HG03575 (cell line): ENCODE measurements at regions not wholly inside any gene's neighbourhood (a gene's known extent, or its start where the extent isn't known, plus 50 kb on each side); places are given as distances from the start of the nearest gene placed in this dataset.

Experiments
- ATAC-seq: cut with Tn5 transposase; IDR thresholded peaks from one replicate; pipeline ENCODE4 v1.9.1; 2021; ENCODE audit not compliant: unreplicated experiment, insufficient number of reproducible peaks, low FRiP score; ENCODE audit errors: extremely low read depth

GRCh38 chr2:122172812-122173211, 417.4 kb downstream of the TSN start:
- no peak for ATAC-seq

GRCh38 chr2:122174061-122174460, 418.6 kb downstream of the TSN start:
- no peak for ATAC-seq

DNA sequence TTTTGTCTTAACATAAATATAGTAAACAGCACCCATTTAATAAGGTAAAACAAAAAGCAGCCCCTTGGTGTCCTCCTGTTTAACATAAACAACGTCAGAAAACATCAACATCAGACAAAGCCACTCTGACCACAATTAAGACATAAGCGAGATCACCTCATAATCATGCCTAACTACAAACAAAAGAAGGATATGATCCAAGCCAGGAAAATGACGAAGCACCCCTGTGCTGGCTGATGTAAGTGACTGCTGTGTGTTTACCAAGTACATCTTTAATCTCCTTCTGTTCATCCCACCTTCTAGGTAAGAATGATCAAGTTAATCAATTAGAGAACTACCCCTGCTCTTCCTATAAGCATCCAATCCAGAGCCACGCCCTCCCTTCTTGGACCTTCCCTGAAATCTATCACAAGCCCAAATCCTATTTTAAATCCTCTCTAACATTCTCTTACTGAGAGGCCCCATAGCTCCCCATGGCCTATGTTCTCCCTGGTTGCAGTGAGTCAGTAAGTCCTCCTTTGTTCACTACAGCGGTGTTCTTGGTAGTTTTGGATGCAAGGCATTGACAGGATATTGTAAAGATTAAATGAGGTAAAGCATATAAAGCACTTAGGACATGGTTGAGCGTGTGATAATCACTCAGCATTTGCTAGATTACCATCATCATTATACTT, 424.2 kb downstream of the TSN start:
- no peak for ATAC-seq

DNA sequence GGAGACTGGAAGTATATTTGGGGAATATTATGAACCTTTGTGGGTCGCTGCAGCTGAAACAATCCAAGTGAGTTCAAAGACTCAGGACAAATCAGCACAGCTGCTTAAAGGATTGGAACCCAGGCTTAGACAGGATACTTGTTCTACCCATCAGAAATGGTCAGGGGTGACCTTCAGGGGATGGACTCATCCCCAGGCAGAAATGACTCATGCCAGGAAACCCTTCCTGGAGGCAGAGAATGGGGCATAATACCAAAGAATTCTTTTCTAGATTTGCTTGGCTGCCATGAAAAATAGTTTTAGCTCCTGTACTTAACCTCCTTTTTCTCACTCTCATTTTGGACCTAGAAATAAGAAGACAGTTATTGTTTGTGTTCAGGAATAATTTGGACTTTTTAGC, 425.5 kb downstream of the TSN start:
- no peak for ATAC-seq

DNA sequence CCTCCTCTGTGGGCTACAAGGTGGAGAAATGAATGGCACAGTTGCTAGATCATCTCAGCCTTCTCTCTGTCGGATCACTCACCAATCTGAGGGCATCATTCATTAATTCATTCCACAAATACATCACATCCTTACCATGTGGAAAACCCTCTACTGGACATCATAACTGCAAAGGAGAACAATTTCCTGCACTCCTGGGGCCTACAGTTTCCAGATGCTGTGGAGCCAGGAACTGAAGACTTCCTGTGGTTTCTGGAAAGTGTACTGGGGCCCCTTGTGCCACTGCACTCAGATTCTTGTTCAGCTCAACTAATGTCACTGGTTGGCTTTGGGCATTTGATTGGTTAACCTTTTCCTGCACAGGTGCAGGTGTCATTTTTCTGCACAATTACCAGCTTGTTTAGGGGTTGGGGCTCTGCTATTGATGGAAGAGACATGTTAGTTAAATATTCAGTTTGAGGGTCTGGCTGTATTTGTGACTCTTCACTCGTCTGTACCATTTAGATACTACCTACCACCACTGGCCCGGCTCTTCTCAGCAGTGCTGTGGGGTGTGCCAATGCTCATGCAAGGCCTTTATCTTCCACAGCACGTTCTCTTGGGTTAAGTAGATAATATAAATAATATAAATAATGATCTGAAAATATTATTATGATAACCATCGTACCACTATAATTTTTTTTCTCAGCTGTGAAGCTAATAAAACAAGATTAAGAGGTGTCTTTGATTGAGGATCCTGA, 427.3 kb downstream of the TSN start:
- no peak for ATAC-seq

DNA sequence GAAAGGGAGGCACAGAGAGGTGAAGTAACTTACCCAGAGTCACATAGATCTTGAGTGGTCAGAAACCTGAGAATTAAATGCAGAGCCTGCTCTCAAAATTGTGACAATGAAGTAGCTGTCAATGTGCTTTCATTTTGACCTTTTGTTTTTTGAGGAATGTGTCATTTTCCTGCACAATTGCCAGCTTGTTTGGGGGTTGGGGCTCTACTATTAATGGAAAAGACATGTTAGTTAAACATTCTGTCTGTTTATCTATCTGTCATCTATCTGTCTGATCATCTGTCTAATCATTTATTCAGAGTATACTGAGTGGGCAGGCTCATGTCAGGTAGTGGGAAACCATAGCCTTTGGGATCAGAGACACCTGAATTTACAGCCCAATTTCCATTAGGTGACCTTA, 428.4 kb downstream of the TSN start:
- ATAC-seq, result no peak

DNA sequence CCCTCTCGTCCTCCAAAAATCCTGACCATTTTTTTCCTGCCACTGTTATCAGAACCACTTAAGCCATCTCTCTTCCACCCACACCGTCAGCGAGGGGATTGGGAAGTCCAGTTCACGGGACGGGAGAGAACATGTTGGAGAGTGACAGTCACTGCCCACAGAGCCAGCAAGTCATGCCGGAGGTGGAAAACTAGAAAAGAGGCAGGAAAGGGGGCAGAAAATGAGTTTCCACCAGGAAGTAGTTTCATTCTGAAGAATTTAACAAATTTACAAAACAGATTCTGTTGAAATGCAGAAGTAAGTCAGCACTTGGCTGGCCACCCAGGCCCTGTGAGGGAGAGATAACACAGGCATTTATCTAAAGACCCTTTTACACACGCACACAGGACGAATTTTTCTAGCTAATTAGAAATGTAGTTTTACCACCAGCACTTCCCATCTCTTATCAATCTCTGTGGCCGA, 431.3 kb downstream of the TSN start:
- ATAC-seq, result no peak

DNA sequence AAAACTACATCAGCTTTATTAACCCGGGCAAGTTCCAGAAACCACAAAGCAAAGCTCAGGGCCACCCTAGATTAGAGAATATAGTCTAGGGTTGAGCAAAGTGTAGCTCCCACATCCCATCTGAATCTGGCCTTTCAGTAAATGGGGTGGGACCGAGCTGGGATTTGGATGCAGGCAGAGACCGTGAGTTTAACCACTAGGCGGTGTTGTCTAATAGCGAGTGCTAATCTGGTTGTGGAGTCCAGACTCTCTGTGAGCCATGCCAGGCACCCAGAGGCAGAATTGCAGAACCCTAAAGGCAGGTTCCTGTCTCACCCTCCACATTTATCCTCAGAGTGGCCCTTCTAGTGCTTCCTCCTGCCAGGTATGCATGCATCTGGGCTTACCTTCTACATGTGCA, 435.9 kb downstream of the TSN start:
- ATAC-seq, result no peak

- ATAC-seq, result no peak
Observed at GRCh38 chr2:122193622-122194021, 438.2 kb downstream of the TSN start.

GRCh38 chr2:122194546-122194945, 439.1 kb downstream of the TSN start:
- no peak for ATAC-seq

DNA sequence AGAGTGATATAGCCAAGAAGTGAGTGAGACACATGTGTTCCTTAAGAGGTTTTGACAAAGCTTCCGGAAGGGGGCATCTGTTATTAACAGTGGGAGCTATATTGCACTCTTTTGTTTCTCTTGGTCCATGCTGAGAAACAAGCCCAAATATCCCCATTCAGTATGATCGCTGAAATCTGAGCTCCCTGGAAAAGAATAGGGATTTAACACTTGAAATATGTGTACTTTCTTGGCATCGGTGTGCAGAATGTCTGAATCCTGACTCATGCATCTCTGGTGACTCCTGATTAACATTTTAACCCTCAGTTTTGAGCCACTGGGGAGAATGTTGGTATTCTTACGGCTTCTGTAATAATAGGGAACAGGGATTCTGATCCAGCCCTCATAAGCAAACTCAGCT, 448.1 kb downstream of the TSN start:
- ATAC-seq, result no peak

- ATAC-seq, result no peak
Observed at GRCh38 chr2:122205641-122206040, 450.2 kb downstream of the TSN start.

DNA sequence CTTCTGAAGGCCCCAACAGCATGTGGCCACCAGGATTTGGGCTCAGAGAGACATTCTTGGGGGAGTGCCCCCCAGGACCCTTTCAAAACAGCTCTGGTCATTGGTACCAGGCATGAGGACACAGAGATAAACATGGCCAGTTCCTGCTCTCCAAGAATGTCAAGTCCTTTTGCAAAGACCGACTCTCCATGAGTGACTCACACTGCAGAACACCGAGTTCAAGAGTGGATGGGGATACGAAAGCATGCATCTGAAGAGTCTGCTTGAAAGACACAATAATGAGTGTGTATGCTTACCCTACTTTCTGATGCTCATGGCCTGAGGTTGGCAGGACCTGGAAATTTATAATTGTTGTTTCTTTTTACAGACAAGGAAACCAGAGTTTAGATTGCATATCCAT, 450.6 kb downstream of the TSN start:
- no peak for ATAC-seq

GRCh38 chr2:122209377-122209776, 453.9 kb downstream of the TSN start:
- no peak for ATAC-seq

DNA sequence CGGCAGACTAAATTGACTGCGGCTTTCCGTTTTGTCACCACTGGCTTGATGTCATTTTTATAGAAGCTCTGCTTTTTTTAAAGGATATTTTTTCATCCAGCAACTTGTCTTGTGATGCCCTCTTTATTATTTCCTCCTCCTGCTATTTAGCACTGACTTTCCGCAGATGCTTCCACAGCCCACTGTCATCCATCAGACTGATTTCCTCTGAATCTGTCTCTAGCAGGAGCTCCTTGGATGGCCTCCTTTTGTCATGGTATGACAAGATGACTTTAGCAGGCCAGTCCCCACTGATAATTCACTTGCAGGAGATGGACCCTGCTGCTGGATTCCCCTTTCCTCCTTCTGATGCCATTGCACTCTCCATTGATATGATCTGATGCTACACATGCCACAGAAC, 454.6 kb downstream of the TSN start:
- ATAC-seq, result no peak

DNA sequence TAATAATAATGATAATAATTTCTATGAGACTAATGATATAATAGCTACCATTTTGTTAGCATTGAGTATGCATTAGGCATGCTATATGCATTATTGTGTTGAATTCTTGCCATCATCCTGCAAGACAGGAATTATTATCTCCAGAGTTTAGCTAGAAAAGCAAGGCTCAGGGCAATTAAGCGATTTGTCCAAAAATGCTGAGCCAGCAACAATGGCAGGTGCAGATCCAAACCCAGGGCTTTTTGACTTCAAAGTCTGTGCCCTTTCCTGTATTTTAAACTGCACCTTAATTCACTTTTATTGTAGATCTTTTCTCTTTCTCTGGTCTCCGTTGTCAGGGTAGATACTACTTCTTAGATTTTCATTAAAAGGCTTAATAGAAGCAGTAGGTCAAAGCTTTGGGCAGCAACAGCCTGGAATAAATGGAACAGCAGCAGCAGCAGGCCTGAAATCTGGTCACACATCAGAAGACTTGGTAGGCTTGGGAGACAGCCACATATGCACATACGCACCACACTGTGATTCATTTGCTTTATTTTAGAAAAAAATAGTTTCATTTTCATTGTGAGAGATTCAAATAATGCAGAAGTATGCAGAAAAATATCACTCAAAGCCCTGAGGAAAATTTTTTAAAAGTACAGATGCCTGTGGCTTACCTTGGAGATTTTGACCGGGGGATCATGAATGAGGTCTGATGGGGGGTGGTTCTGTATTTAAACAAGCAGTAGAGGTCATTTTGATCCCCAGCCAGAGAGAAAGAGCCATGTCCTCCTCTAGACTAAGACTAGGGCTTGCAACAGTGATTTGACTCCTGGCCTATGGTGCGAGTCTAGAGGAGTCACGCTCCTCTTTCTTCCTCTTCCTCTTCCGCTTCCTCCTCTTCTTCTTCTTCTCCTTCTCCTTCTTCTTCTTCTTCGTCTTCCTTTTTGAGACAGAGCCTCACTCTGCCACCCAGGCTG, 455.7 kb downstream of the TSN start:
- ATAC-seq, result no peak

DNA sequence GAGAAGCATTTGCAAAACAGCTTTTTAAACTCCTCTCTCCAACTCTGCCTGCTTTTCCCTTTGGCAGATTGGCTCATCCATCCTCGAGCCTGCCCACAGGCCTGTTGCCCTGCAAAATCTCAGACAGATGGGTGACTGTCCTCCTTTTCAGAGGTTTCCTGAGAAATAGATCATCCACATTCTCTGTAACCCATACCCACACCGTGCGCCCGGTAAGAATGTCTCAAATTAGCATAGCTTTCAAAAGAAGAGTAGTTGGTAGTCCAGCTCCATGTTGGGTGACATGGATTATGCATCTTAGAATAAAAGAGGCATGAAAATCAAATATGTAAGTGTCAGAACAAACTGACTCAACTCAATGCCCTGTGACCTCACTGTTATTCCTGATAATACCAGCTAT, 457.9 kb downstream of the TSN start:
- no peak for ATAC-seq

- ATAC-seq, result no peak
Observed at GRCh38 chr2:122216071-122216470, 460.6 kb downstream of the TSN start.

DNA sequence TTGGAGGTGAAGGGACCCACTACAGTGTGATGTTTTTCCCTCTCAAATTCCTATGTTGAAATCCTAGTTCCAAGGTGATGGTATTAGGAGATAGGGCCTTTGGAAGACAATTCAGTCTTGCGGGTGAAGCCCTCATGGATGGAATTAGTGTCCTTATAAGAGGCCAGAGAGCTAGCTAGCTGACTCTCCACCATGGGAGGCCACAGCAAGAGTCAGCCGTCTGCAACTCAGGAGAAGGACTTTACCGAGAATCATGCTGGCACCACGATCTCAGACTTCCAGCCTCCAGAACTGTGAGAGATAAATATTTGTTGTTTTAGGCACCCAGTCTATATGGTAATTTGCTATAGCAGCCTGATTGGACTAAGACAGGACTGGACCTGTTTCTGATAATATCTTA, 461.4 kb downstream of the TSN start:
- ATAC-seq, result no peak

- no peak for ATAC-seq
Observed at GRCh38 chr2:122218596-122218995, 463.1 kb downstream of the TSN start.
